Natural killer cell treated with Interleukin-12 subunit alpha and Interleukin-12 subunit beta and Interleukin-15 and Interleukin-18, amount 100 ng/mL, for 72 hours (primary cell): ENCODE measurements at regions not wholly inside any gene's neighbourhood (a gene's known extent, or its start where the extent isn't known, plus 50 kb on each side); places are given as distances from the start of the nearest gene placed in this dataset.
"Not testable (repeated sequence)": the region's sequence is repeated elsewhere in the genome, so short reads cannot be mapped to it uniquely, and the experiment has no call there.

Experiments
- ATAC-seq, 2 donors: fragments of 150-1000 bp; cut with Tn5 transposase in 1 of 2; sonication (Bioruptor Pico), chemical (Tn5 transposase) in 1 of 2; 2 replicates each; pipeline ENCODE4 v1.10.0; 2021
- DNase-seq: peaks from one replicate; pipeline ENCODE4 v3.0.0; 2022; ENCODE audit warnings: low spot score
- H3K27ac Mint-ChIP-seq, 2 donors: 1 replicate in 1 of 2; 2 replicates in 1 of 2; pipeline ENCODE4 v1.8.0; 2022; ENCODE audit warnings: mixed read lengths in 2 of 2, mild to moderate bottlenecking in 1 of 2, moderate library complexity in 1 of 2
- H3K27me3 Mint-ChIP-seq, 2 donors: 1 replicate in 1 of 2; 2 replicates in 1 of 2; pipeline ENCODE4 v1.8.0; 2022; ENCODE audit warnings: mixed read lengths in 2 of 2
- H3K36me3 Mint-ChIP-seq: one replicate; pipeline ENCODE4 v1.8.0; 2022; ENCODE audit warnings: mixed read lengths
- H3K4me1 Mint-ChIP-seq, 2 donors: 1 replicate in 1 of 2; 2 replicates in 1 of 2; pipeline ENCODE4 v1.8.0; 2022; ENCODE audit warnings: low read depth in 2 of 2, mixed read lengths in 2 of 2, mild to moderate bottlenecking in 1 of 2
- H3K4me3 Mint-ChIP-seq: one replicate; pipeline ENCODE4 v1.8.0; 2022; ENCODE audit warnings: mixed read lengths
- H3K9me3 Mint-ChIP-seq: 2 replicates; pipeline ENCODE4 v1.8.0; 2022; ENCODE audit warnings: mixed read lengths

GRCh38 chr1:189675712-189676244 is 801.9 kb downstream of the BRINP3 start:
- no peak overlapping the region for H3K27ac Mint-ChIP-seq
- ATAC-seq (no peak), DNase-seq (no peak)
- H3K36me3 Mint-ChIP-seq = no peaks in the 10 kb centered on the region
- H3K27me3 Mint-ChIP-seq = no peaks in the 10 kb centered on the region
- peaks cover 8% of the 10 kb centered on the region for H3K9me3 Mint-ChIP-seq
- H3K4me1 Mint-ChIP-seq = no peaks in the 10 kb centered on the region
- no peak overlapping the region for H3K4me3 Mint-ChIP-seq

- H3K27ac Mint-ChIP-seq = no peak overlapping the region
- DNase-seq = no peak
- H3K4me1 Mint-ChIP-seq = no peaks in the 10 kb centered on the region
- H3K4me3 Mint-ChIP-seq = no peak overlapping the region
- peaks cover 9% of the 10 kb centered on the region for H3K9me3 Mint-ChIP-seq
- no peaks in the 10 kb centered on the region for H3K27me3 Mint-ChIP-seq
- ATAC-seq = no peak
- no peaks in the 10 kb centered on the region for H3K36me3 Mint-ChIP-seq
These were observed 798.9 kb downstream of the BRINP3 start for GRCh38 chr1:189678779-189679178.

- ATAC-seq = no peak
- H3K36me3 Mint-ChIP-seq = no peaks in the 10 kb centered on the region
- no peak for DNase-seq
- no peak overlapping the region for H3K4me3 Mint-ChIP-seq
- no peaks in the 10 kb centered on the region for H3K4me1 Mint-ChIP-seq
- H3K27ac Mint-ChIP-seq = no peak overlapping the region
- H3K27me3 Mint-ChIP-seq = no peaks in the 10 kb centered on the region
- H3K9me3 Mint-ChIP-seq = peaks cover 9% of the 10 kb centered on the region
These were observed 796.3 kb downstream of the BRINP3 start for GRCh38 chr1:189681252-189681919.

- DNase-seq (no peak), ATAC-seq (no peak)
- Mint-ChIP-seq H3K4me3 (no peak overlapping the region), H3K27me3 (no peaks in the 10 kb centered on the region), H3K9me3 (peaks cover 5% of the 10 kb centered on the region), H3K27ac (no peak overlapping the region), H3K36me3 (no peaks in the 10 kb centered on the region), H3K4me1 (no peaks in the 10 kb centered on the region)
These were observed 795.1 kb downstream of the BRINP3 start for GRCh38 chr1:189682591-189682990.

GRCh38 chr1:189686288-189686687 is 791.4 kb downstream of the BRINP3 start:
- H3K4me3 Mint-ChIP-seq = no peak overlapping the region
- peaks cover 10% of the 10 kb centered on the region for H3K9me3 Mint-ChIP-seq
- H3K27ac Mint-ChIP-seq = no peak overlapping the region
- H3K36me3 Mint-ChIP-seq = no peaks in the 10 kb centered on the region
- H3K4me1 Mint-ChIP-seq = no peaks in the 10 kb centered on the region
- DNase-seq (no peak), ATAC-seq (no peak)
- no peaks in the 10 kb centered on the region for H3K27me3 Mint-ChIP-seq

- no peaks in the 10 kb centered on the region for H3K27me3 Mint-ChIP-seq
- ATAC-seq (no peak), DNase-seq (no peak)
- H3K36me3 Mint-ChIP-seq = no peaks in the 10 kb centered on the region
- H3K9me3 Mint-ChIP-seq = peaks cover 14% of the 10 kb centered on the region
- H3K4me3 Mint-ChIP-seq = no peak overlapping the region
- H3K27ac Mint-ChIP-seq = no peak overlapping the region
- no peaks in the 10 kb centered on the region for H3K4me1 Mint-ChIP-seq
These were observed 784.5 kb downstream of the BRINP3 start for GRCh38 chr1:189693140-189693539.

- ATAC-seq (no peak), DNase-seq (no peak)
- Mint-ChIP-seq H3K27me3 (no peaks in the 10 kb centered on the region), H3K4me3 (no peak overlapping the region), H3K36me3 (peaks cover 5% of the 10 kb centered on the region), H3K9me3 (peaks cover 12% of the 10 kb centered on the region), H3K4me1 (no peaks in the 10 kb centered on the region), H3K27ac (no peak overlapping the region)
These were observed 781.4 kb downstream of the BRINP3 start for GRCh38 chr1:189696297-189696696.

- Mint-ChIP-seq H3K4me3 (no peak overlapping the region), H3K27me3 (no peaks in the 10 kb centered on the region), H3K9me3 (peaks cover 15% of the 10 kb centered on the region), H3K4me1 (no peaks in the 10 kb centered on the region), H3K36me3 (peaks cover 8% of the 10 kb centered on the region), H3K27ac (no peak overlapping the region)
- DNase-seq (no peak), ATAC-seq (no peak)
These were observed 780.6 kb downstream of the BRINP3 start for GRCh38 chr1:189697113-189697512.

GRCh38 chr1:189701606-189702005 is 776.1 kb downstream of the BRINP3 start:
- Mint-ChIP-seq H3K27me3 (no peaks in the 10 kb centered on the region), H3K36me3 (peaks cover 14% of the 10 kb centered on the region), H3K4me1 (no peaks in the 10 kb centered on the region), H3K27ac (no peak overlapping the region), H3K9me3 (peaks cover 11% of the 10 kb centered on the region), H3K4me3 (no peak overlapping the region)
- DNase-seq (no peak), ATAC-seq (no peak)

- no peak overlapping the region for H3K27ac Mint-ChIP-seq
- H3K4me3 Mint-ChIP-seq = no peak overlapping the region
- peaks cover 26% of the 10 kb centered on the region for H3K36me3 Mint-ChIP-seq
- H3K4me1 Mint-ChIP-seq = no peaks in the 10 kb centered on the region
- no peaks in the 10 kb centered on the region for H3K27me3 Mint-ChIP-seq
- DNase-seq (no peak), ATAC-seq (no peak)
- peaks cover 17% of the 10 kb centered on the region for H3K9me3 Mint-ChIP-seq
These were observed 771.1 kb downstream of the BRINP3 start for GRCh38 chr1:189706594-189706993.

GRCh38 chr1:189708674-189709073 is 769.0 kb downstream of the BRINP3 start:
- H3K4me1 Mint-ChIP-seq = no peaks in the 10 kb centered on the region
- no peak overlapping the region for H3K27ac Mint-ChIP-seq
- H3K27me3 Mint-ChIP-seq = no peaks in the 10 kb centered on the region
- H3K9me3 Mint-ChIP-seq = peaks cover 23% of the 10 kb centered on the region
- DNase-seq (no peak), ATAC-seq (no peak)
- no peak overlapping the region for H3K4me3 Mint-ChIP-seq
- peaks cover 30% of the 10 kb centered on the region for H3K36me3 Mint-ChIP-seq

GRCh38 chr1:189718147-189718795 is 759.4 kb downstream of the BRINP3 start:
- not testable (repeated sequence) for H3K36me3 Mint-ChIP-seq, ATAC-seq, H3K27ac Mint-ChIP-seq, DNase-seq, H3K4me3 Mint-ChIP-seq, H3K27me3 Mint-ChIP-seq, H3K4me1 Mint-ChIP-seq
- peaks cover 19% of the 10 kb centered on the region for H3K9me3 Mint-ChIP-seq

GRCh38 chr1:189726806-189727205 is 750.9 kb downstream of the BRINP3 start:
- ATAC-seq (no peak), DNase-seq (no peak)
- Mint-ChIP-seq H3K9me3 (peaks cover 23% of the 10 kb centered on the region), H3K4me3 (no peak overlapping the region), H3K36me3 (peaks cover 5% of the 10 kb centered on the region), H3K27ac (no peak overlapping the region), H3K27me3 (no peaks in the 10 kb centered on the region), H3K4me1 (no peaks in the 10 kb centered on the region)

- Mint-ChIP-seq H3K27me3 (no peaks in the 10 kb centered on the region), H3K4me1 (no peaks in the 10 kb centered on the region), H3K4me3 (no peak overlapping the region), H3K9me3 (peaks cover 15% of the 10 kb centered on the region), H3K36me3 (peaks cover 7% of the 10 kb centered on the region), H3K27ac (no peak overlapping the region)
- ATAC-seq (no peak), DNase-seq (no peak)
These were observed 726.4 kb downstream of the BRINP3 start for GRCh38 chr1:189751311-189751710.
